Left lung (tissue), 4 donors: ENCODE measurements at regions not wholly inside any gene's neighbourhood (a gene's known extent, or its start where the extent isn't known, plus 50 kb on each side); places are given as distances from the start of the nearest gene placed in this dataset.

ENCODE experiments used
- ATAC-seq: fragments of 200-7000 bp; cut with Tn5 transposase; one replicate; pipeline ENCODE4 v1.9.1; 2020; ENCODE audit warnings: moderate library complexity
- DNase-seq, 4 donors: peaks; one replicate each; pipeline ENCODE4 v3.0.0-alpha.2; 2013 to 2020
- H3K27ac ChIP-seq, 2 donors: fragments of 200-600 bp; sonication (generic) in 1 of 2; one replicate each; pipeline versions ENCODE4 v1.5.0 to v1.8.0; 2020 to 2021
- H3K27me3 ChIP-seq, 2 donors: fragments of 200-600 bp; sonication (generic) in 1 of 2; one replicate each; pipeline versions ENCODE4 v1.5.0 to v1.8.0; 2020 to 2021
- H3K36me3 ChIP-seq, 2 donors: fragments of 200-600 bp; sonication (generic) in 1 of 2; one replicate each; pipeline versions ENCODE4 v1.5.0 to v1.8.0; 2020 to 2021
- H3K4me1 ChIP-seq, 2 donors: fragments of 200-600 bp; one replicate each; pipeline ENCODE4 v1.8.0; 2021
- H3K4me3 ChIP-seq, 2 donors: fragments of 200-600 bp; sonication (generic) in 1 of 2; one replicate each; pipeline versions ENCODE4 v1.5.0 to v1.8.0; 2020 to 2021; ENCODE audit warnings: mild to moderate bottlenecking in 1 of 2
- H3K9me3 ChIP-seq, 2 donors: fragments of 200-600 bp; sonication (generic) in 1 of 2; one replicate each; pipeline versions ENCODE4 v1.5.0 to v1.8.0; 2020 to 2021
- intact Hi-C, 2 donors: fragments of 100-400 bp; cut with DNase I; formaldehyde crosslinking; loops; one replicate each; pipeline versions ENCODE4 v1.11.2 to v1.14.2; 2022
- TF ChIP-seq, protein P1 (sequence below), 2 donors: fragments of 200-600 bp; sonication (generic) in 1 of 2; IDR thresholded peaks; one replicate each; pipeline versions ENCODE4 v1.5.0 to v1.8.0; 2021; ENCODE audit warnings: antibody characterized with exemption in 2 of 2
- donor health status: DM: no; HTN: yes; CAD: no.
- donor health status: DM: no; HTN: no; CAD: no.

DNA sequence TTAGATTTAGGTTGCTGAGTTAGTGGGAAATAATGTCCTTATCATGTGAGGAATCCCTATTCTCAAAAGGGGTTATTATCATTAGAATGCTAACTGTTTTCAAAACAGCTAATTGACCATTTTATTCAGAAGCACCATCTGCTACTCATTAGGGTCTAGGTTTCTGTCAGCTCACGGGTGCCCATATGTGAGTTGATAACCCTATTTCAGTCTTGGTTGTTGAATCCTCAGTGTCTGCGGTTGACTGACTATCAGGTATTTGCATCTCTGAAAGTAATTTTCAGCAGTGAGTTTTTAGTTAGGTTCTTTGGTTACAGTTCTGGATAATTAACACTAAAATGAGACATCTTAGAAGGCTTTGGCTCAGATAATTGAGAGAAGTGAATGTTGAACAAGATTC lies 1404.0 kb downstream of the AACS start:
- no peaks in the 10 kb centered on the region for H3K27me3 ChIP-seq
- no peak overlapping the region for H3K27ac ChIP-seq
- H3K9me3 ChIP-seq, result peaks cover 0 to 7% of the 10 kb centered on the region in 2 donors
- ATAC-seq (no peak), DNase-seq (no peak)
- TF ChIP-seq, protein P1, sequence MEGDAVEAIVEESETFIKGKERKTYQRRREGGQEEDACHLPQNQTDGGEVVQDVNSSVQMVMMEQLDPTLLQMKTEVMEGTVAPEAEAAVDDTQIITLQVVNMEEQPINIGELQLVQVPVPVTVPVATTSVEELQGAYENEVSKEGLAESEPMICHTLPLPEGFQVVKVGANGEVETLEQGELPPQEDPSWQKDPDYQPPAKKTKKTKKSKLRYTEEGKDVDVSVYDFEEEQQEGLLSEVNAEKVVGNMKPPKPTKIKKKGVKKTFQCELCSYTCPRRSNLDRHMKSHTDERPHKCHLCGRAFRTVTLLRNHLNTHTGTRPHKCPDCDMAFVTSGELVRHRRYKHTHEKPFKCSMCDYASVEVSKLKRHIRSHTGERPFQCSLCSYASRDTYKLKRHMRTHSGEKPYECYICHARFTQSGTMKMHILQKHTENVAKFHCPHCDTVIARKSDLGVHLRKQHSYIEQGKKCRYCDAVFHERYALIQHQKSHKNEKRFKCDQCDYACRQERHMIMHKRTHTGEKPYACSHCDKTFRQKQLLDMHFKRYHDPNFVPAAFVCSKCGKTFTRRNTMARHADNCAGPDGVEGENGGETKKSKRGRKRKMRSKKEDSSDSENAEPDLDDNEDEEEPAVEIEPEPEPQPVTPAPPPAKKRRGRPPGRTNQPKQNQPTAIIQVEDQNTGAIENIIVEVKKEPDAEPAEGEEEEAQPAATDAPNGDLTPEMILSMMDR (IDR thresholded peaks at IDR 0.05), result no peak
- H3K4me3 ChIP-seq, result no peak overlapping the region
- H3K36me3 ChIP-seq, result no peaks in the 10 kb centered on the region
- H3K4me1 ChIP-seq, result no peaks in the 10 kb centered on the region
- intact Hi-C loops, result no loop called here

DNA sequence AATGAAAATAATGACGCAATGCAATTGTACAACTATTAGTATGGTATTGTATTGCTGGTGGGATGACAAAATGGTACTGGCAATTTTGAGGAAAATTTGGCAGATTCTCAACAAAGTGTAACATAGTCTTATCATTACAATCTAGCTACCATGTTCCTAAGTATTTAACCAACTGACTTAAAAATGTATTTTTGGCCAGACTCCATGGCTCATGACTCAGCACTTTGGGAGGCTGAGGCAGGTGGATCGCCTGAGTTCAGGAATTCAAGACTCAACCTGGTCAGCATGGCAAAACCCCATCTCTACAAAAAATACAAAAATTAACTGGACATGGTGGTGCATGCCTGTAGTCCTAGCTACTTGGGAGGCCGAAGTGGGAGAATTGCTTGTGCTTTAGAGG lies 1409.5 kb downstream of the AACS start:
- DNase-seq, result no peak
- Histone ChIP-seq H3K36me3 (no peaks in the 10 kb centered on the region), H3K4me1 (no peaks in the 10 kb centered on the region), H3K27ac (no peak overlapping the region), H3K9me3 (peaks cover 0 to 32% of the 10 kb centered on the region in 2 donors), H3K27me3 (no peaks in the 10 kb centered on the region), H3K4me3 (no peak overlapping the region)
- no peak for ATAC-seq
- TF ChIP-seq, protein P1 (IDR thresholded peaks at IDR 0.05), result no peak
- intact Hi-C loops, result no loop called here

DNA sequence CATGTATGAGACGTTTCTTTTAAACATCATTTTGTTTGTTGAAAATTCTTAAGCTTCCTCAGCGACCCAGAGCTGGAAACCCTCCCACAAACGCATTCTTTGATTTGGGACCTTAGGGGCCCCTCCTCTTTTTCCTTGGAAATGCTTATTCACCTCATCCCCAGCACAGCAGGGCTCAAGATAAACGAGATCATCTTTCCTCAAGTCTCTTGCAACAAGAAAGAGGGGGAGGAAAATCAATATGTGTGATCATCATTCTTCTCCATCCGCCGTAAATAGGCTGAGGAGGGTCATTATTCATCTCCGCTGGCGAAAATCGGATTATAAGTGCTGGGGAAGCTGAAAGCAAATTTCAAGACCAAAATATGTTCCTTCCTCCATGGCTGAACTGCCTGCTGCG lies 1415.2 kb downstream of the AACS start:
- DNase-seq (no peak), ATAC-seq (no peak)
- TF ChIP-seq, protein P1 (IDR thresholded peaks at IDR 0.05), result no peak
- Histone ChIP-seq H3K36me3 (no peaks in the 10 kb centered on the region), H3K9me3 (peaks cover 0 to 22% of the 10 kb centered on the region in 2 donors), H3K27ac (no peak overlapping the region), H3K27me3 (no peaks in the 10 kb centered on the region), H3K4me1 (no peaks in the 10 kb centered on the region), H3K4me3 (no peak overlapping the region)
- intact Hi-C loops, result no loop called here

DNA sequence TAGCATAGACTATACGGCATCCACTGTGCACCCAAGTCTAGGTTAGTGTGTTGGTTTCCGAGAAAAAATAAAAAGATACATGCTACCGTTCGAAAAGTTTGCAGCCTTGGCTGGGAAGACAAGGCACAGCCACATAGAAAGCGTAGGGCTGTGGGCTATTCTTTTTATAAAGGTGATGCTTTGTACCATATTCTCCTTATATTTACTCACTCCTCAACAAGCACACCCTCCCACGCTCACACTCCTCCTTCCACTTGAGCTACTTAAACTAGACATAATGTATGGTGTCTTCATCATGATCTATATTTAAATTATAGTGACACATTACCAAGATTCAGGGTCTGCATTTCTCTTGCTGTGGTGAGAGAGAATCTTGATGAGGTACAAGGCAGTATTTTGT lies 1416.5 kb downstream of the AACS start:
- Histone ChIP-seq H3K36me3 (no peaks in the 10 kb centered on the region), H3K27ac (no peak overlapping the region), H3K9me3 (peaks cover 0 to 13% of the 10 kb centered on the region in 2 donors), H3K4me3 (no peak overlapping the region), H3K27me3 (no peaks in the 10 kb centered on the region), H3K4me1 (no peaks in the 10 kb centered on the region)
- intact Hi-C loops, result no loop called here
- DNase-seq (no peak), ATAC-seq (no peak)
- TF ChIP-seq, protein P1 (IDR thresholded peaks at IDR 0.05), result no peak

DNA sequence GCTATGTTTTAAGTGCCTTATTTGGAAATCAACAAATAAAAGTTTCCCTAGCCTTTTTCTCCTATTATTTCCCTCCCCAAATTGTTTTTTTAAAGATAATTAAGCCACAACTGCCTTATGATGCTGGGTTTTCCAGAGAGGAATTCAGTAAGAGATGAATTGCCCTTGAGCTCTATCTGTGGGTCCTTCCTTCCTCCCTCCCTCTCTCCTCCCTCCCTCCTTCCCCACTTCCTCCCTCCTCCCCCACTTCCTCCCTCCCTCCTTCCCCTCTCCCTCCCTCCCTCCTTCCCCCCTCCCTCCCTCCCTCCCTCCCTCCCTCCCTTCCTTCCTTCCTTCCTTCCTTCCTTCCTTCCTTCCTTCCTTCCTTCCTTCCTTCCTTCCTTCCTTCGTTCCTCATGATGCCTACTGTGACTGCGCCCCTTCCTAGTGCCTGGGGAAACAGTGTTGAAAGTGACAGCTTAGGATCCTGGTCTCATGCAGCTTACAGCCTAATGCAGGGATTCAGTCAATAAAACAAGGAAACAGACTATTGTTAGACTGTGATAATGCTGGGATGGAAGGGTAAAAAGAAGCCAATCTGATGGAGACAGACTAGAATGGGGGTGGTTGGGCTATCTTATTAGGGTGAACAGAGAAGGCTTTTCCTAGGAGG lies 1417.1 kb downstream of the AACS start:
- intact Hi-C loops, result no loop called here
- H3K27ac ChIP-seq, result no peak overlapping the region

More for the DNA sequence above, 1417.1 kb downstream of the AACS start:
- no peak overlapping the region for H3K4me3 ChIP-seq
- no peaks in the 10 kb centered on the region for H3K36me3 ChIP-seq
- no peaks in the 10 kb centered on the region for H3K4me1 ChIP-seq
- H3K9me3 ChIP-seq, result peaks cover 0 to 9% of the 10 kb centered on the region in 2 donors
- no peaks in the 10 kb centered on the region for H3K27me3 ChIP-seq
- ATAC-seq (no peak), DNase-seq (no peak)
- TF ChIP-seq, protein P1 (IDR thresholded peaks at IDR 0.05), result no peak
